Hematopoietic multipotent progenitor cell treated with erythropoietin and hydrocortisone succinate and interleukin-3 and kit ligand, for 4 days (in vitro differentiated cells): ENCODE measurements at regions not wholly inside any gene's neighbourhood (a gene's known extent, or its start where the extent isn't known, plus 50 kb on each side); places are given as distances from the start of the nearest gene placed in this dataset.

ENCODE experiments used
- DNase-seq: peaks from one replicate; pipeline ENCODE4 v3.0.0-alpha.2; 2015

- no peak for DNase-seq
Observed at GRCh38 chr18:10035281-10035991, 121.6 kb downstream of the VAPA start.

GRCh38 chr18:10036479-10036878 is 122.7 kb downstream of the VAPA start:
- no peak for DNase-seq

- no peak for DNase-seq
Observed at GRCh38 chr18:10037181-10037580, 123.4 kb downstream of the VAPA start.

GRCh38 chr18:10038268-10038667 is 124.5 kb downstream of the VAPA start:
- peak; percentile 28 for DNase-seq

- DNase-seq, result no peak
Observed at GRCh38 chr18:10040287-10041011, 126.6 kb downstream of the VAPA start.

- no peak for DNase-seq
Observed at GRCh38 chr18:10041180-10041579, 127.4 kb downstream of the VAPA start.

GRCh38 chr18:10042492-10042891 is 128.7 kb downstream of the VAPA start:
- DNase-seq, result no peak

GRCh38 chr18:10044054-10044453 is 130.2 kb downstream of the VAPA start:
- DNase-seq, result no peak

GRCh38 chr18:10045296-10045891 is 131.6 kb downstream of the VAPA start:
- no peak for DNase-seq

GRCh38 chr18:10046178-10046807 is 132.5 kb downstream of the VAPA start:
- DNase-seq, result no peak

GRCh38 chr18:10047237-10047636 is 133.4 kb downstream of the VAPA start:
- no peak for DNase-seq

GRCh38 chr18:10049747-10050146 is 135.9 kb downstream of the VAPA start:
- no peak for DNase-seq

GRCh38 chr18:10050956-10051355 is 137.1 kb downstream of the VAPA start:
- DNase-seq, result no peak

- no peak for DNase-seq
Observed at GRCh38 chr18:10051877-10052631, 138.2 kb downstream of the VAPA start.

GRCh38 chr18:10052871-10053270 is 139.1 kb downstream of the VAPA start:
- DNase-seq, result no peak

GRCh38 chr18:10053861-10054260 is 140.0 kb downstream of the VAPA start:
- no peak for DNase-seq

GRCh38 chr18:10054366-10054765 is 140.6 kb downstream of the VAPA start:
- no peak for DNase-seq

GRCh38 chr18:10055125-10055750 is 141.4 kb downstream of the VAPA start:
- DNase-seq, result no peak

- DNase-seq, result no peak
Observed at GRCh38 chr18:10056506-10056905, 142.7 kb downstream of the VAPA start.

- DNase-seq, result no peak
Observed at GRCh38 chr18:10057401-10057893, 143.6 kb downstream of the VAPA start.

GRCh38 chr18:10057894-10058791 is 144.3 kb downstream of the VAPA start:
- DNase-seq, result peak; percentile 13
